ENCODE measurements at regions not wholly inside any gene's neighbourhood (a gene's known extent, or its start where the extent isn't known, plus 50 kb on each side); places are given as distances from the start of the nearest gene placed in this dataset.

- Histone ChIP-seq H3K9me3 (no peaks in the 10 kb centered on the region), H3K4me1 (no peaks in the 10 kb centered on the region), H3K4me2 (no peak overlapping the region), H3K27ac (no peak overlapping the region), H3K4me3 (no peak overlapping the region)
- no peak for DNase-seq (ENCODE audit: low read depth in 1 of 2, low spot score in 1 of 2)
- CTCF ChIA-PET = no interaction called here
- TF ChIP-seq TP53 (CRISPR knock-in tag; IDR thresholded peaks at IDR 0.05) (no peak), HOXB5 (CRISPR knock-in tag; IDR thresholded peaks at IDR 0.05) (no peak), NFE2L2 (conservative IDR thresholded peaks at IDR 0.05; ENCODE audit: low read length) (no peak), CTCF (IDR thresholded peaks at IDR 0.05) (no peak)
- no peak for FAIRE-seq
- POLR2A ChIA-PET = no interaction called here
- 44% methylated on average over 5 of the region's 5 CpGs for WGBS (ENCODE audit: missing lambda C conversion rate)
- no peak for ATAC-seq
Measured at GRCh38 chr12:24281341-24281740, 331.9 kb upstream of the SOX5 start.

GRCh38 chr12:24280056-24280842 lies 330.8 kb upstream of the SOX5 start:
- Histone ChIP-seq H3K4me2 (no peak overlapping the region), H3K4me1 (no peaks in the 10 kb centered on the region), H3K27ac (no peak overlapping the region), H3K9me3 (no peaks in the 10 kb centered on the region), H3K4me3 (no peak overlapping the region)
- WGBS (ENCODE audit: missing lambda C conversion rate) = 5% methylated on average over 6 of the region's 6 CpGs
- TF ChIP-seq SMC3 (IDR thresholded peaks at IDR 0.05) (no peak), PHF8 (IDR thresholded peaks at IDR 0.05; ENCODE audit: borderline replicate concordance, low read depth) (no peak), EHMT2 (IDR thresholded peaks at IDR 0.05; ENCODE audit: low read depth) (no peak)
- no peak for DNase-seq (ENCODE audit: low read depth in 1 of 2, low spot score in 1 of 2)
- ATAC-seq = no peak
- FAIRE-seq = no peak
- POLR2A ChIA-PET = no interaction called here
- CTCF ChIA-PET = no interaction called here

- DNase-seq (ENCODE audit: low read depth in 1 of 2, low spot score in 1 of 2) (no peak), ATAC-seq (no peak), FAIRE-seq (no peak)
- ChIA-PET CTCF (no interaction called here), POLR2A (no interaction called here)
- Histone ChIP-seq H3K27ac (no peak overlapping the region), H3K4me2 (no peak overlapping the region), H3K4me3 (no peak overlapping the region), H3K9me3 (no peaks in the 10 kb centered on the region), H3K4me1 (no peaks in the 10 kb centered on the region)
- TF ChIP-seq JUN (IDR thresholded peaks at IDR 0.05) (no peak), FOXS1 (CRISPR knock-in tag; IDR thresholded peaks at IDR 0.05) (no peak), E2F6 (IDR thresholded peaks at IDR 0.05; ENCODE audit: borderline replicate concordance, low read depth) (no peak), RNF2 (IDR thresholded peaks at IDR 0.05; ENCODE audit: borderline replicate concordance, low read depth) (no peak), RARB (CRISPR knock-in tag; IDR thresholded peaks at IDR 0.05) (no peak), TP53 (CRISPR knock-in tag; IDR thresholded peaks at IDR 0.05) (no peak), ZC3H11A (IDR thresholded peaks at IDR 0.05) (no peak), JUNB (IDR thresholded peaks at IDR 0.05) (no peak), RCOR1 (IDR thresholded peaks at IDR 0.05; ENCODE audit: low read depth, low read length) (no peak), HES2 (IDR thresholded peaks at IDR 0.05) (no peak)
Measured at GRCh38 chr12:24278832-24279231, 329.4 kb upstream of the SOX5 start.

- POLR2A ChIA-PET = no interaction called here
- CTCF ChIA-PET = no interaction called here
- H3K27ac ChIP-seq = no peak overlapping the region
- no peak overlapping the region for H3K4me3 ChIP-seq
- DNase-seq (ENCODE audit: low read depth in 1 of 2, low spot score in 1 of 2) (no peak), FAIRE-seq (no peak), ATAC-seq (no peak)
- H3K9me3 ChIP-seq = no peaks in the 10 kb centered on the region
- H3K4me2 ChIP-seq = no peak overlapping the region
- TF ChIP-seq SREBF2 (IDR thresholded peaks at IDR 0.05) (no peak), HES2 (IDR thresholded peaks at IDR 0.05) (no peak), HOXB5 (CRISPR knock-in tag; IDR thresholded peaks at IDR 0.05) (no peak), PHF8 (IDR thresholded peaks at IDR 0.05; ENCODE audit: borderline replicate concordance, low read depth) (no peak), GATA3 (IDR thresholded peaks at IDR 0.05; ENCODE audit: borderline replicate concordance) (no peak), USF2 (IDR thresholded peaks at IDR 0.05) (no peak), TP53 (CRISPR knock-in tag; IDR thresholded peaks at IDR 0.05) (no peak), CTCF (IDR thresholded peaks at IDR 0.05) (no peak), CBX2 (IDR thresholded peaks at IDR 0.05; ENCODE audit: borderline replicate concordance, low read depth) (no peak), CHD4 (IDR thresholded peaks at IDR 0.05; ENCODE audit: borderline replicate concordance) (no peak), FOSL2 (IDR thresholded peaks at IDR 0.05) (no peak), FOSL2 (CRISPR knock-in tag; IDR thresholded peaks at IDR 0.05) (no peak)
- WGBS (ENCODE audit: missing lambda C conversion rate) = 0% methylated on average over 2 of the region's 2 CpGs
- H3K4me1 ChIP-seq = no peaks in the 10 kb centered on the region
Measured at GRCh38 chr12:24270965-24271364, 321.5 kb upstream of the SOX5 start.
